ENCODE measurements at regions not wholly inside any gene's neighbourhood (a gene's known extent, or its start where the extent isn't known, plus 50 kb on each side); places are given as distances from the start of the nearest gene placed in this dataset.

- CTCF ChIA-PET = no interaction called here
- intact Hi-C loops (cut with micrococcal nuclease) = no loop called here
- dilution Hi-C loops (cut with HindIII; ENCODE audit: low sequenced_read_pairs, unreplicated experiment) = no loop called here
Observed at GRCh38 chr1:217090060-217090911, 367.1 kb upstream of the ESRRG start.

More at GRCh38 chr1:217090060-217090911, 367.1 kb upstream of the ESRRG start:
- Histone ChIP-seq H2BK5ac (ENCODE audit: low read depth, low read length, poor library complexity, severe bottlenecking) (no peak overlapping the region), H3K4me3 (ENCODE audit: insufficient read depth, low read depth, low read length) (peak overlapping the region; percentile 20), H2BK20ac (ENCODE audit: low read depth, low read length) (no peak overlapping the region), H4K20me1 (ENCODE audit: insufficient read depth, low read length) (no peaks in the 10 kb centered on the region), H3K14ac (replicated peaks; ENCODE audit: low read depth, low read length) (no peak overlapping the region), H3K27me3 (ENCODE audit: control insufficient read depth, insufficient read depth, low read length) (no peaks in the 10 kb centered on the region), H3K9me1 (ENCODE audit: insufficient read depth, low read length) (no peaks in the 10 kb centered on the region), H3K4me2 (ENCODE audit: low read depth, low read length) (peak overlapping the region; percentile 64), H3K36me3 (ENCODE audit: control insufficient read depth, insufficient read depth, low read length) (no peaks in the 10 kb centered on the region), H3K56ac (ENCODE audit: extremely low read depth, insufficient read depth, low read length) (no peak overlapping the region), H4K5ac (ENCODE audit: low read depth, low read length) (no peak overlapping the region), H4K8ac (ENCODE audit: low read depth in 2 of 2, low read length in 2 of 2) (peak overlapping the region in 1 of 2 experiments; percentile 16; a peak in 1 of 4 replicates), H3K18ac (ENCODE audit: low read depth, low read length) (no peak overlapping the region), H2AK9ac (replicated peaks; ENCODE audit: low read depth, low read length, poor library complexity) (peak overlapping the region; percentile 25), H3K23ac (ENCODE audit: low read depth, low read length) (no peak overlapping the region), H3K9me3 (ENCODE audit: control insufficient read depth, insufficient read depth, low read length) (no peaks in the 10 kb centered on the region), H3K4me1 (ENCODE audit: control insufficient read depth, insufficient read depth, low read length) (peaks cover 4% of the 10 kb centered on the region; the same call in 1 of the 2 replicates), H4K91ac (ENCODE audit: insufficient read depth, low read depth, low read length) (no peak overlapping the region), H3K9ac (ENCODE audit: low read depth, low read length) (no peak overlapping the region; the same call in 1 of the 2 replicates), H2AK5ac (ENCODE audit: low read depth, low read length) (no peak overlapping the region), H2BK15ac (ENCODE audit: low read depth, low read length) (no peak overlapping the region), H2AFZ (replicated peaks; ENCODE audit: low read length, poor library complexity) (peak overlapping the region; percentile 83), H3K79me1 (ENCODE audit: low read depth in 1 of 2, low read length in 2 of 2) (no peaks in the 10 kb centered on the region), H2BK120ac (ENCODE audit: low read depth, low read length) (no peak overlapping the region), H3K4ac (ENCODE audit: low read depth, low read length) (no peak overlapping the region; the same call in 1 of the 2 replicates), H3K27ac (ENCODE audit: insufficient read depth, low read length) (no peak overlapping the region)
- TF ChIP-seq CEBPB (IDR thresholded peaks at IDR 0.05; ENCODE audit: low read depth, low read length) = no peak
- no peak for TF ChIP-seq FOS (IDR thresholded peaks at IDR 0.05; ENCODE audit: low read depth, low read length)
- no peak for TF ChIP-seq RAD21 (IDR thresholded peaks at IDR 0.05; ENCODE audit: low read length)
- TF ChIP-seq SMC3 (IDR thresholded peaks at IDR 0.05; ENCODE audit: low read depth, low read length) = no peak
- TF ChIP-seq MAZ (IDR thresholded peaks at IDR 0.05; ENCODE audit: borderline replicate concordance, low read depth, low read length) = no peak
- TF ChIP-seq POLR2A (IDR thresholded peaks at IDR 0.05; ENCODE audit: low read depth, low read length) = no peak
- TF ChIP-seq BHLHE40 (IDR thresholded peaks at IDR 0.05; ENCODE audit: low read depth, low read length) = no peak
- no peak for TF ChIP-seq CTCF (conservative IDR thresholded peaks at IDR 0.05; ENCODE audit: low read depth, low read length)
- TF ChIP-seq MAFK (IDR thresholded peaks at IDR 0.05; ENCODE audit: low read depth, low read length) = no peak
- no peak for TF ChIP-seq MXI1 (IDR thresholded peaks at IDR 0.05; ENCODE audit: borderline replicate concordance, low read depth, low read length)
- WGBS, 2 experiments (ENCODE audit: extremely low coverage in 2 of 2, insufficient read length in 1 of 2) = 37% methylated on average over 5 of the region's 24 CpGs; no CpG with 5 or more reads in 1 of the 2 experiments
- DNase-seq (no peak), ATAC-seq (ENCODE audit: low read depth) (peak; percentile 14)
- in situ Hi-C loops (cut with MboI; ENCODE audit: low sequenced_read_pairs) = no loop called here
- BruUV-seq (replicated peaks) = no TSS peak
- POLR2A ChIA-PET (ENCODE audit: unreplicated experiment) = no interaction called here

Data from IMR-90 (cell line).